K562 (cell line): ENCODE measurements at regions not wholly inside any gene's neighbourhood (a gene's known extent, or its start where the extent isn't known, plus 50 kb on each side); places are given as distances from the start of the nearest gene placed in this dataset.

Experiments used
- ATAC-seq: fragments of 200-7000 bp; cut with Tn5 transposase; 3 replicates; pipeline ENCODE4 v1.9.1; 2020; ENCODE audit warnings: moderate library complexity
- BruUV-seq: library from RNA; stranded (reverse); fragments of 400-500 nt; replicated peaks from 2 replicates; lab custom pipeline; 2021; lab: Mats Ljungman, UMichigan
- CTCF ChIA-PET: fragments of 300-600 bp; formaldehyde crosslinking; extraction: SDS; loops from one replicate; lab custom pipeline; 2021; ENCODE audit warnings: low intra/inter-chr PET ratio; lab: Yijun Ruan, JAX
- POLR2A ChIA-PET: fragments of 300-600, 350-650 bp; sonication (Branson Sonifier 250); formaldehyde crosslinking; extraction: SDS; loops from one replicate; lab custom pipeline; 2021; ENCODE audit warnings: antibody characterized with exemption, inconsistent platforms; lab: Yijun Ruan, JAX
- DNase-seq, 4 experiments: peaks; one replicate each; pipeline versions ENCODE4 v3.0.0 to v3.0.0-alpha.2; 2011 to 2018; ENCODE audit warnings: low spot score in 3 of 4, mixed read lengths in 3 of 4; ENCODE audit errors: extremely low read depth in 1 of 4
- FAIRE-seq: peaks from 2 replicates; lab custom pipeline; 2011; peaks lifted over from hg19 to GRCh38; lab: Jason Lieb, UNC
- H2AFZ ChIP-seq: 2 replicates; pipeline ENCODE4 v1.6.0; 2011; ENCODE audit warnings: low read depth, low read length, control low read depth, inconsistent platforms
- H3K27ac ChIP-seq: fragments of 200-600 bp; 3 replicates; pipeline ENCODE4 v1.8.0; 2011; ENCODE audit warnings: low read depth, mild to moderate bottlenecking, control low read depth, inconsistent platforms, low read length, moderate library complexity, mixed read lengths; ENCODE audit errors: extremely low read depth
- H3K27me3 ChIP-seq, 2 experiments: fragments of 300-600 bp in 1 of 2; 2 replicates in 1 of 2; 3 replicates in 1 of 2; pipeline versions ENCODE4 v1.6.0 to v1.8.0; 2011; ENCODE audit warnings: inconsistent platforms in 2 of 2, low read length in 2 of 2, mild to moderate bottlenecking in 1 of 2, mixed read lengths in 1 of 2, moderate library complexity in 1 of 2; ENCODE audit not compliant: control insufficient read depth in 2 of 2, insufficient read depth in 2 of 2
- H3K36me3 ChIP-seq: fragments of 300-600 bp; 3 replicates; pipeline ENCODE4 v1.8.0; 2011; ENCODE audit warnings: mild to moderate bottlenecking, low read length, inconsistent platforms; ENCODE audit not compliant: control insufficient read depth, insufficient read depth
- H3K4me1 ChIP-seq, 2 experiments: fragments of 200-600 bp in 1 of 2; replicated peaks in 1 of 2; 2 replicates in 1 of 2; 3 replicates in 1 of 2; pipeline versions ENCODE4 v1.5.1 to v1.8.0; 2011; ENCODE audit warnings: inconsistent platforms in 2 of 2, low read length in 2 of 2, mild to moderate bottlenecking in 1 of 2, mixed read lengths in 1 of 2, moderate library complexity in 1 of 2; ENCODE audit not compliant: control insufficient read depth in 2 of 2, insufficient read depth in 2 of 2
- H3K4me2 ChIP-seq: 2 replicates; pipeline ENCODE4 v1.6.1; 2011; ENCODE audit warnings: low read length, control low read depth, inconsistent platforms, mixed read lengths; ENCODE audit not compliant: insufficient read depth
- H3K4me3 ChIP-seq: fragments of 200-600 bp; sonication (generic), shearing (Covaris generic); 2 replicates; pipeline ENCODE4 v1.5.1; 2016; ENCODE audit warnings: control low read depth, inconsistent platforms
- H3K79me2 ChIP-seq: fragments of 200-600 bp; 3 replicates; pipeline ENCODE4 v1.8.0; 2011; ENCODE audit warnings: low read length, inconsistent platforms; ENCODE audit not compliant: control insufficient read depth, insufficient read depth
- H3K9ac ChIP-seq, 2 experiments: 2 replicates each; pipeline versions ENCODE4 v1.6.0 to v1.6.1; 2011; ENCODE audit warnings: low read depth in 2 of 2, low read length in 2 of 2, control low read depth in 1 of 2, inconsistent platforms in 1 of 2, mild to moderate bottlenecking in 1 of 2, mixed read lengths in 1 of 2; ENCODE audit not compliant: insufficient read depth in 1 of 2
- H3K9me1 ChIP-seq: one replicate; pipeline ENCODE4 v1.6.0; 2011; ENCODE audit warnings: inconsistent platforms, mild to moderate bottlenecking, low read length, moderate library complexity; ENCODE audit not compliant: control insufficient read depth, insufficient read depth
- H3K9me3 ChIP-seq: replicated peaks from 2 replicates; pipeline ENCODE4 v1.5.1; 2011; ENCODE audit warnings: low read depth, low read length, inconsistent platforms; ENCODE audit not compliant: control insufficient read depth, insufficient read depth
- H4K20me1 ChIP-seq: replicated peaks from 2 replicates; pipeline ENCODE4 v1.6.1; 2011; ENCODE audit warnings: low read length, inconsistent platforms, mixed read lengths; ENCODE audit not compliant: control insufficient read depth, insufficient read depth
- BRF1 ChIP-seq: IDR thresholded peaks from 3 replicates; pipeline ENCODE4 v1.6.1; 2011; ENCODE audit warnings: borderline replicate concordance, mild to moderate bottlenecking; ENCODE audit not compliant: insufficient read length; ENCODE audit errors: extremely low read depth
- HLTF ChIP-seq: fragments of 450-650 bp; IDR thresholded peaks from 2 replicates; pipeline ENCODE4 v1.6.1; 2016
- LARP7 ChIP-seq: fragments of 450-650 bp; IDR thresholded peaks from 2 replicates; pipeline ENCODE4 v1.6.1; 2016
- SIN3A ChIP-seq, 2 experiments: fragments of 150-350 bp in 1 of 2; IDR thresholded peaks; 2 replicates each; pipeline ENCODE4 v1.6.1; 2011 to 2016; ENCODE audit warnings: borderline replicate concordance in 2 of 2, low read depth in 2 of 2, low read length in 2 of 2, mild to moderate bottlenecking in 2 of 2, moderate library complexity in 2 of 2; ENCODE audit not compliant: control insufficient read depth in 1 of 2
- SIN3B ChIP-seq: fragments of 450-650 bp; IDR thresholded peaks from 2 replicates; pipeline ENCODE4 v1.6.1; 2017; ENCODE audit warnings: low read depth, mild to moderate bottlenecking, moderate library complexity
- ZEB2 ChIP-seq: fragments of 450-650 bp; IDR thresholded peaks from 2 replicates; pipeline ENCODE4 v1.6.1; 2016
- ZFP1 ChIP-seq: fragments of 450-650 bp; formaldehyde crosslinking; IDR thresholded peaks from 2 replicates; pipeline ENCODE4 v1.4.0; 2020; ENCODE audit warnings: mild to moderate bottlenecking, mixed read lengths
- ZNF766 ChIP-seq: fragments of 200-800 bp; sonication (Bioruptor generic); conservative IDR thresholded peaks from 2 replicates; pipeline ENCODE4 v1.6.1; 2016; ENCODE audit warnings: missing genetic modification characterization, missing compliant biosample characterization
- WGBS: fragments of 100-300 bp; shearing (Covaris generic); methylation state at CpG from one replicate; pipeline ENCODE4 v1.1.6; 2016; ENCODE audit warnings: low coverage, mixed read lengths; ENCODE audit not compliant: insufficient coverage; ENCODE audit errors: missing lambda C conversion rate; 5-methylcytosine and 5-hydroxymethylcytosine counted together
- in situ Hi-C: fragments of 300-500 bp; cut with MboI; formaldehyde crosslinking; loops from 4 replicates; pipeline ENCODE4 v1.15.0; 2018; ENCODE audit warnings: inconsistent platforms, mixed read lengths
- intact Hi-C: fragments of 100-400 bp; cut with micrococcal nuclease; formaldehyde crosslinking; loops from 2 replicates; pipeline ENCODE4 v1.14.2; 2022
- TF ChIP-seq, protein P1 (sequence below): fragments of 150-350 bp; conservative IDR thresholded peaks from 2 replicates; pipeline ENCODE4 v1.6.1; 2014; ENCODE audit warnings: low read length
- TF ChIP-seq, protein P2 (sequence below), 3 experiments: fragments of 200-800 bp in 1 of 3; sonication (Bioruptor generic) in 1 of 3; sonication (generic) in 1 of 3; formaldehyde crosslinking in 1 of 3; IDR thresholded peaks; 2 replicates each; pipeline versions ENCODE4 v1.6.1 to v1.8.0; 2016 to 2022; ENCODE audit warnings: mild to moderate bottlenecking in 2 of 3, missing compliant biosample characterization in 2 of 3, missing genetic modification characterization in 2 of 3, missing genetic modification reagents in 1 of 3
- TF ChIP-seq, protein P3 (sequence below): fragments of 250-450 bp; sonication (Bioruptor Pico); IDR thresholded peaks from 2 replicates; pipeline ENCODE4 v1.4.0; 2020; ENCODE audit warnings: mild to moderate bottlenecking, moderate library complexity

DNA sequence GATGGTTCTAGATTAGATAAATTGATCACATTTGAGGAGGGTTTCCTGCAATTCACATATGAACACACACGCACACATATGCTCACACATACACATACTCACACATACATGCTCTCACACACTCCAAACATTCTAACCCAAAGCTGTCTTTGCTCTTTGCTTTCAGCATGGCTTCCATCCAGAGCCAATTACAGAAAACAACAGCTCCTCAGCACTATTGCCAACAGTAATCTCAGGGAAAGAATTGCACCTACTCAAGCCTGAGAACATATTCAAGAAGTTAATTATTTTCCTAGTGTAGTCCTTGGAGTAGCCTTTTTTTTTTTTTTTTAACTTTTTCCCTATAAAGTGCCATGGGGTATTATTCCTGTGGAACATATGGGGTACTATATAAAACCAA is 246.9 kb upstream of the PARD3B start:
- Histone ChIP-seq H3K36me3 (no peaks in the 10 kb centered on the region), H3K4me2 (no peak overlapping the region), H3K79me2 (no peaks in the 10 kb centered on the region), H4K20me1 (no peaks in the 10 kb centered on the region), H3K27ac (no peak overlapping the region), H3K4me3 (no peak overlapping the region), H3K9ac (no peak overlapping the region), H2AFZ (no peak overlapping the region), H3K27me3 (no peaks in the 10 kb centered on the region; a peak in 2 of 5 replicates), H3K4me1 (no peaks in the 10 kb centered on the region), H3K9me1 (no peaks in the 10 kb centered on the region), H3K9me3 (no peaks in the 10 kb centered on the region)
- TF ChIP-seq SIN3A (IDR thresholded peaks at IDR 0.05; ENCODE audit: borderline replicate concordance in 2 of 2, control insufficient read depth in 1 of 2, low read depth in 2 of 2, low read length in 2 of 2) (no peak), ZNF766 (CRISPR knock-in tag) (no peak), SIN3B (no peak), LARP7 (no peak), ZFP1 (no peak), HLTF (no peak), BRF1 (no peak), ZEB2 (no peak)
- TF ChIP-seq, protein P1, sequence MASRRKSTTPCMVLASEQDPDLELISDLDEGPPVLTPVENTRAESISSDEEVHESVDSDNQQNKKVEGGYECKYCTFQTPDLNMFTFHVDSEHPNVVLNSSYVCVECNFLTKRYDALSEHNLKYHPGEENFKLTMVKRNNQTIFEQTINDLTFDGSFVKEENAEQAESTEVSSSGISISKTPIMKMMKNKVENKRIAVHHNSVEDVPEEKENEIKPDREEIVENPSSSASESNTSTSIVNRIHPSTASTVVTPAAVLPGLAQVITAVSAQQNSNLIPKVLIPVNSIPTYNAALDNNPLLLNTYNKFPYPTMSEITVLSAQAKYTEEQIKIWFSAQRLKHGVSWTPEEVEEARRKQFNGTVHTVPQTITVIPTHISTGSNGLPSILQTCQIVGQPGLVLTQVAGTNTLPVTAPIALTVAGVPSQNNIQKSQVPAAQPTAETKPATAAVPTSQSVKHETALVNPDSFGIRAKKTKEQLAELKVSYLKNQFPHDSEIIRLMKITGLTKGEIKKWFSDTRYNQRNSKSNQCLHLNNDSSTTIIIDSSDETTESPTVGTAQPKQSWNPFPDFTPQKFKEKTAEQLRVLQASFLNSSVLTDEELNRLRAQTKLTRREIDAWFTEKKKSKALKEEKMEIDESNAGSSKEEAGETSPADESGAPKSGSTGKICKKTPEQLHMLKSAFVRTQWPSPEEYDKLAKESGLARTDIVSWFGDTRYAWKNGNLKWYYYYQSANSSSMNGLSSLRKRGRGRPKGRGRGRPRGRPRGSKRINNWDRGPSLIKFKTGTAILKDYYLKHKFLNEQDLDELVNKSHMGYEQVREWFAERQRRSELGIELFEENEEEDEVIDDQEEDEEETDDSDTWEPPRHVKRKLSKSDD: no peak
- TF ChIP-seq, protein P2, sequence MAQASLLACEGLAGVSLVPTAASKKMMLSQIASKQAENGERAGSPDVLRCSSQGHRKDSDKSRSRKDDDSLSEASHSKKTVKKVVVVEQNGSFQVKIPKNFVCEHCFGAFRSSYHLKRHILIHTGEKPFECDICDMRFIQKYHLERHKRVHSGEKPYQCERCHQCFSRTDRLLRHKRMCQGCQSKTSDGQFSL (CRISPR knock-in tag; IDR thresholded peaks at IDR 0.05): no peak
- TF ChIP-seq, protein P2 (tag; IDR thresholded peaks at IDR 0.05): no peak
- TF ChIP-seq, protein P3, sequence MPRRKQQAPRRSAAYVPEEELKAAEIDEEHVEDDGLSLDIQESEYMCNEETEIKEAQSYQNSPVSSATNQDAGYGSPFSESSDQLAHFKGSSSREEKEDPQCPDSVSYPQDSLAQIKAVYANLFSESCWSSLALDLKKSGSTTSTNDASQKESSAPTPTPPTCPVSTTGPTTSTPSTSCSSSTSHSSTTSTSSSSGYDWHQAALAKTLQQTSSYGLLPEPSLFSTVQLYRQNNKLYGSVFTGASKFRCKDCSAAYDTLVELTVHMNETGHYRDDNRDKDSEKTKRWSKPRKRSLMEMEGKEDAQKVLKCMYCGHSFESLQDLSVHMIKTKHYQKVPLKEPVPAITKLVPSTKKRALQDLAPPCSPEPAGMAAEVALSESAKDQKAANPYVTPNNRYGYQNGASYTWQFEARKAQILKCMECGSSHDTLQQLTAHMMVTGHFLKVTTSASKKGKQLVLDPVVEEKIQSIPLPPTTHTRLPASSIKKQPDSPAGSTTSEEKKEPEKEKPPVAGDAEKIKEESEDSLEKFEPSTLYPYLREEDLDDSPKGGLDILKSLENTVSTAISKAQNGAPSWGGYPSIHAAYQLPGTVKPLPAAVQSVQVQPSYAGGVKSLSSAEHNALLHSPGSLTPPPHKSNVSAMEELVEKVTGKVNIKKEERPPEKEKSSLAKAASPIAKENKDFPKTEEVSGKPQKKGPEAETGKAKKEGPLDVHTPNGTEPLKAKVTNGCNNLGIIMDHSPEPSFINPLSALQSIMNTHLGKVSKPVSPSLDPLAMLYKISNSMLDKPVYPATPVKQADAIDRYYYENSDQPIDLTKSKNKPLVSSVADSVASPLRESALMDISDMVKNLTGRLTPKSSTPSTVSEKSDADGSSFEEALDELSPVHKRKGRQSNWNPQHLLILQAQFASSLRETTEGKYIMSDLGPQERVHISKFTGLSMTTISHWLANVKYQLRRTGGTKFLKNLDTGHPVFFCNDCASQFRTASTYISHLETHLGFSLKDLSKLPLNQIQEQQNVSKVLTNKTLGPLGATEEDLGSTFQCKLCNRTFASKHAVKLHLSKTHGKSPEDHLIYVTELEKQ (CRISPR knock-in tag): no peak
- POLR2A ChIA-PET: interaction anchor here (0.7 kb wide), 1 partner anchor 206 kb away, joined by 3 read pairs; no protein-coding TSS in a partner anchor
- FAIRE-seq: no peak
- no TSS peak for BruUV-seq
- in situ Hi-C loops (no loop called here), intact Hi-C loops (no loop called here)
- DNase-seq: no peak
- CTCF ChIA-PET: no interaction called here
- ATAC-seq: no peak
- 0% methylated on average over 1 of the region's 1 CpG for WGBS
